ENCODE measurements at regions not wholly inside any gene's neighbourhood (a gene's known extent, or its start where the extent isn't known, plus 50 kb on each side); places are given as distances from the start of the nearest gene placed in this dataset.

GRCh38 chr12:124653169-124653931 is 85.9 kb upstream of the NCOR2 start:
- FAIRE-seq (no peak), DNase-seq (ENCODE audit: low read depth, low spot score) (no peak)
- Histone ChIP-seq H3K4me2 (ENCODE audit: control insufficient read depth, extremely low read depth, insufficient read depth, low read depth, low read length) (no peak overlapping the region), H2AFZ (ENCODE audit: control insufficient read depth, low read length) (no peak overlapping the region), H3K27me3 (ENCODE audit: control insufficient read depth, extremely low read depth, insufficient read depth, low read length) (peaks cover 6% of the 10 kb centered on the region), H3K27ac (ENCODE audit: control insufficient read depth, insufficient read depth, low read length) (no peak overlapping the region), H3K9me3 (ENCODE audit: control insufficient read depth, low read depth, low read length) (peaks cover 5% of the 10 kb centered on the region), H3K4me3 (ENCODE audit: control insufficient read depth in 2 of 3, extremely low read depth in 1 of 3, insufficient read depth in 2 of 3, low read depth in 1 of 3, low read length in 3 of 3) (no peak overlapping the region), H3K4me1 (ENCODE audit: control insufficient read depth, extremely low read depth, insufficient read depth, low read length) (peaks cover 15% of the 10 kb centered on the region), H3K9ac (ENCODE audit: control insufficient read depth, extremely low read depth, insufficient read depth, low read length) (no peak overlapping the region), H4K20me1 (ENCODE audit: control insufficient read depth, extremely low read depth, insufficient read depth, low read length) (no peaks in the 10 kb centered on the region), H3K9me1 (ENCODE audit: control insufficient read depth, extremely low read depth, insufficient read depth, low read length) (no peaks in the 10 kb centered on the region), H3K36me3 (ENCODE audit: control insufficient read depth in 2 of 2, extremely low read depth in 1 of 2, insufficient read depth in 2 of 2, low read length in 2 of 2) (no peaks in the 10 kb centered on the region), H3K79me2 (ENCODE audit: control insufficient read depth, insufficient read depth, low read length) (no peaks in the 10 kb centered on the region)
- TF ChIP-seq CTCF (optimal IDR thresholded peaks at IDR 0.05 in 1 of 3, IDR thresholded peaks at IDR 0.05 in 1 of 3, conservative IDR thresholded peaks at IDR 0.05 in 1 of 3; ENCODE audit: extremely low read depth in 1 of 3, insufficient read depth in 2 of 3, low read length in 3 of 3) (no peak), EZH2 (IDR thresholded peaks at IDR 0.05; ENCODE audit: low read length) (no peak)
- dilution Hi-C loops (cut with MboI; ENCODE audit: extremely low pct_ligation_motif_present, low sequenced_read_pairs), result no loop called here

- Histone ChIP-seq H3K9ac (ENCODE audit: control insufficient read depth, extremely low read depth, insufficient read depth, low read length) (no peak overlapping the region), H3K9me1 (ENCODE audit: control insufficient read depth, extremely low read depth, insufficient read depth, low read length) (no peaks in the 10 kb centered on the region), H3K4me1 (ENCODE audit: control insufficient read depth, extremely low read depth, insufficient read depth, low read length) (peaks cover 15% of the 10 kb centered on the region), H3K9me3 (ENCODE audit: control insufficient read depth, low read depth, low read length) (peaks cover 5% of the 10 kb centered on the region), H3K36me3 (ENCODE audit: control insufficient read depth in 2 of 2, extremely low read depth in 1 of 2, insufficient read depth in 2 of 2, low read length in 2 of 2) (no peaks in the 10 kb centered on the region), H3K4me2 (ENCODE audit: control insufficient read depth, extremely low read depth, insufficient read depth, low read depth, low read length) (no peak overlapping the region), H3K79me2 (ENCODE audit: control insufficient read depth, insufficient read depth, low read length) (no peaks in the 10 kb centered on the region), H3K27ac (ENCODE audit: control insufficient read depth, insufficient read depth, low read length) (no peak overlapping the region), H3K4me3 (ENCODE audit: control insufficient read depth in 2 of 3, extremely low read depth in 1 of 3, insufficient read depth in 2 of 3, low read depth in 1 of 3, low read length in 3 of 3) (no peak overlapping the region), H2AFZ (ENCODE audit: control insufficient read depth, low read length) (no peak overlapping the region), H3K27me3 (ENCODE audit: control insufficient read depth, extremely low read depth, insufficient read depth, low read length) (peaks cover 6% of the 10 kb centered on the region), H4K20me1 (ENCODE audit: control insufficient read depth, extremely low read depth, insufficient read depth, low read length) (no peaks in the 10 kb centered on the region)
- DNase-seq (ENCODE audit: low read depth, low spot score) (no peak), FAIRE-seq (no peak)
- TF ChIP-seq EZH2 (IDR thresholded peaks at IDR 0.05; ENCODE audit: low read length) (no peak), CTCF (optimal IDR thresholded peaks at IDR 0.05 in 1 of 3, IDR thresholded peaks at IDR 0.05 in 1 of 3, conservative IDR thresholded peaks at IDR 0.05 in 1 of 3; ENCODE audit: extremely low read depth in 1 of 3, insufficient read depth in 2 of 3, low read length in 3 of 3) (no peak)
- dilution Hi-C loops (cut with MboI; ENCODE audit: extremely low pct_ligation_motif_present, low sequenced_read_pairs), result no loop called here
These were observed 85.2 kb upstream of the NCOR2 start for GRCh38 chr12:124652661-124653060.
